KOPT-K1 (cell line): ENCODE measurements at regions not wholly inside any gene's neighbourhood (a gene's known extent, or its start where the extent isn't known, plus 50 kb on each side); places are given as distances from the start of the nearest gene placed in this dataset.
A peak's percentile ranks its signal among the peaks of the same experiment; 100 is the strongest.
"Not testable (repeated sequence)": the region's sequence is repeated elsewhere in the genome, so short reads cannot be mapped to it uniquely, and the experiment has no call there.

Source experiments
- H3K27ac ChIP-seq: fragments of 200-600 bp; sonication (generic); 2 replicates; pipeline ENCODE4 v1.5.1; 2016; ENCODE audit warnings: antibody characterized with exemption, mild to moderate bottlenecking, low read depth, low read length; ENCODE audit not compliant: poor library complexity, severe bottlenecking
- H3K36me3 ChIP-seq: fragments of 200-600 bp; sonication (generic); 2 replicates; pipeline ENCODE4 v1.5.1; 2017; ENCODE audit warnings: antibody characterized with exemption, mild to moderate bottlenecking, low read length, moderate library complexity; ENCODE audit not compliant: insufficient read depth
- H3K9me3 ChIP-seq: fragments of 200-600 bp; sonication (generic); 2 replicates; pipeline ENCODE4 v1.5.1; 2017; ENCODE audit warnings: antibody characterized with exemption, low read length, mild to moderate bottlenecking; ENCODE audit not compliant: insufficient read depth, poor library complexity, severe bottlenecking

DNA sequence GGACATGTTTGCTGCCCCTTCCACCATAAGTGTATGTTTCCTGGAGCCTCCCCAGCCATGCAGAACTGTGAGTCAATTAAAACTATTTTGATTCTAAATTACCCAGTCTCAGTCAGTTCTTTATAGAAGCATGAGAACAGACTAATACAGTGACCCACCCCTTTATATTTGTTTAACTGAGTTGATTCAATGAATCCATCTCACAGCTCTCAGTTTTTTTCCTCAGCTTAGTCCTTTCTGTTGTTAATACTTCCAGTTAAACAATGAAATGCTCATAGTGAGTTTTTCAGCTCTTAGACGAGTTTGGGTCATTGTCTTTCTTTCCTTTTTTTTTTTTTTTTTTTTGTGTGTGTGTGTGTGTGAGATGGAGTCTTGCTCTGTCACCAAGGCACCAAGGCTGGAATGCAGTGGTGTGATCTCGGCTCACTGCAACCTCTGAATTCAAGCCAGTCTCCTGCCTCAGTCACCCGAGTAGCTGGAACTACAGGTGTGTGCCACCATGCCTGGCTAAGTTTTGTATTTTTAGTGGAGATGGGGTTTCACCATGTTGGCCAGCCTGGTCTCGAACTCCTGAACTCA lies 627.4 kb downstream of the SPATA31A7 start:
- H3K36me3 ChIP-seq, H3K9me3 ChIP-seq, H3K27ac ChIP-seq: not testable (repeated sequence)

DNA sequence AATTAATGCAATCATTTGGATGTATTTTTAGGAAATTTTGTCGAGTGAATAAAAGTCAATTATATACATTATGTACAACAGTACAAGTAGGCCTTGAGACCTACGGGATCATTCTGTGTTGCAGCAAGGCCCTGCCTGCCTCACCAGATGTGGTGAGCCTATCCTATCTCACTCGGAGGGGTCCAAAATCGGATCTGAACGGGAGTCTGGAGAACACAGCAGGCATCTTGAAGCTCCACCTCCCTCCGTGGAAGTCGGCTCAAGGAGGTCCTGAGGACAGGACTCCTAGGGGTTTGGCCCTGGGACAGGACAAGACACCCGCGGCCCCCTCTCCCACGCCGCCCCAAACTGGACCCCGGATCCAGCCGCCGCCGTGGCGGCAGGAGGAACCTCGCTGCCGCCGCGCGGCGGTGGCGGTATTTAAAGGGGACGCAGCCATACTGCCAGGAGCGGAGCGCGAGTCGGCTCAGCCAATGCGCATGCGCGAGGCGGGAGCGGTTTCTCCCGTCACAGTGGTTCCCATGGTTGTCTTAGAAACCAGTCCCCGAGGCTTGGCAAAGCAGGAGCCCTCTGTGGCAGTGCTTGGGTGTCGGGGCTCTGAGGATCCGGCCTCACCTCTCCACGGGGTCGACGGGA lies 663.9 kb downstream of the SPATA31A7 start:
- not testable (repeated sequence) for H3K9me3 ChIP-seq

DNA sequence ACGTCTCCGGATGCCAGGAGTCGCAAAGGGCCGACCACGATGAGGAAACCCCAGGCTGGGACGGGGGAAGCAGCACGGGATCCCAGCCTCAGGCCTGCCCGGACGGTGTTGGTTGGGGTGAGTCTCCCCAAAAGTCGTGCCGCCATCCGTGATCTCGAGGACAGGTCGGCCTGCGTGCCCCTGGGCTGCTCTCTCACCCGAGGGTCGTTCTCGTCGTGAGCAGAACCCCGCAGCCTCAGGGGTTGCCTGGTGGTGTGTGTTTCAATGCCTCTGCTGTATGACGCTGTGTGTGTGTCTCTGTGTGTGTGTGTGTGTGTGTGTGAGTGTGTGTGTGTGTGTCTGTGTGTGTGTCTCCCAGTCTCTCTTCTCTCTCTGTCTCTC lies 664.4 kb downstream of the SPATA31A7 start:
- H3K36me3 ChIP-seq, H3K9me3 ChIP-seq: not testable (repeated sequence)
- H3K27ac ChIP-seq = peak overlapping the region; percentile 25

More for the DNA sequence above, 663.9 kb downstream of the SPATA31A7 start:
- H3K27ac ChIP-seq = peak overlapping the region; percentile 25
- H3K36me3 ChIP-seq = not testable (repeated sequence)

DNA sequence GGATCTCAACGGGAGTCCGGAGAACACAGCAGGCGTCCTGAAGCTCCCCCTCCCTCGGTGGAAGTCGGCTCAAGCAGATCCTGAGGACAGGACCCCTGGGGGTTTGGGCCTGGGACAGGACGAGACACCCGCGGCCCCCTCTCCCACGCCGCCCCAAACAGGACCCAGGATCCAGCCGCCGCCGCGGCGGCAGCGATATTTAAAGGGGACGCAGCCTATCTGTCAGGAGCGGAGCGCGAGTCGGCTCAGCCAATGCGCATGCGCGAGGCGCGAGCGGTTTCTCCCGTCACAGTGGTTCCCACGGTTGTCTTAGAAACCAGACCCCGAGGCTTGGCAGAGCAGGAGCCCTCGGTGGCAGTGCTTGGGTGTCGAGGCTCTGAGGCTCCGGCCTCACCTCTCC lies 666.4 kb downstream of the SPATA31A7 start:
- H3K27ac ChIP-seq, H3K9me3 ChIP-seq, H3K36me3 ChIP-seq: not testable (repeated sequence)

DNA sequence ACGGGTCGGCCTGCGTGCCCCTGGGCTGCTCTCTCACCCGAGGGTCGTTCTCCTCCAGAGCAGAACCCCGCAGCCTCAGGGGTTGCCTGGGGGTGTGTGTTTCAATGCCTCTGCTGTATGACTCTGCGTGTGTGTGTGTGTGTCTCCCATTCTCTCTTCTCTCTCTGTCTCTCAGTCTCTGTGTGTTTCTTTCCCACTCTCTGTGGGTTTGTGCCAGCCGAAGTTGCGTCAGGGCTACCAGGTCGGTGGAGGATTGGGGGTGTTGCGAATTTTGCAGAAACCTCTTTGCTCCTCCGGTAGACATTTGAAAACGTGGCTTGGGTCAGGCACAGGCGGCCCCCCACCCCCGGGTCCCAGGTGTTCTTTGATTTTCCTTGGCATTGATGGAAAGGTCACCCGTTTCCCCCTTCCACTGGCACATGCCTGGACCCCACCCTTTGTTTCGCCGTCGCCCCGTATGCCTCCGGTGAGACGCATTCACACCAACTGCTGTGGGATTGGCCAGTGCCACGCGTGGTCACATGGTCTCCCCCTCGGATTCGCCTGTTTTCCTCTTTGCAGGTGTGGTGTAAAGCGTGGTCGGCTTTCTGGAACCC lies 667.1 kb downstream of the SPATA31A7 start:
- H3K27ac ChIP-seq, H3K9me3 ChIP-seq: not testable (repeated sequence)

DNA sequence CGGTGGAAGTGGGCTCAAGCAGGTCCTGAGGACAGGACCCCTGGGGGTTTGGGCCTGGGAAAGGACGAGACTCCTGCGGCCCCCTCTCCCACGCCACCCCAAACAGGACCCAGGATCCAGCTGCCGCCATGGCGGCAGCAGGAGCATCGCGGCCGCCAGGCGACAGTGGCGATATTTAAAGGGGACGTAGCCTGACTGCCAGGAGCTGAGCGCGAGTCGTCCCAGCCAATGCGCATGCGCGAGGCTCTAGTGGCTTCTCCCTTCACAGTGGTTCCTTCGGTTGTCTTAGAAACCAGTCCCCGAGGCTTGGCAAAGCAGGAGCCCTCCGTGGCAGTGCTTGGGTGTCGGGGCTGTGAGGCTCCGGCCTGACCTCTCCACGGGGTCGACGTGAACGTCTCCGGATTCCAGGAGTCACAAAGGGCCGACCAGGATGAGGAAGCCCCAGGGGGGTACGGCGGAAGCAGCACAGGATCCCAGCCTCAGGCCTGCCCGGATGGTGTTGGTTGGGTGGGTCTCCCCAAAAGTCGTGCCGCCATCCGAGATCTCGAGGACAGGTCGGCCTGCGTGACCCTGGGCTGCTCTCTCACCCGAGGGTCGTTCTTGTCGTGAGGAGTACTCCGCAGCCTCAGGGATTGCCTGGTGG lies 668.0 kb downstream of the SPATA31A7 start:
- not testable (repeated sequence) for H3K9me3 ChIP-seq, H3K36me3 ChIP-seq, H3K27ac ChIP-seq

More for the DNA sequence above, 667.1 kb downstream of the SPATA31A7 start:
- H3K36me3 ChIP-seq = not testable (repeated sequence)

DNA sequence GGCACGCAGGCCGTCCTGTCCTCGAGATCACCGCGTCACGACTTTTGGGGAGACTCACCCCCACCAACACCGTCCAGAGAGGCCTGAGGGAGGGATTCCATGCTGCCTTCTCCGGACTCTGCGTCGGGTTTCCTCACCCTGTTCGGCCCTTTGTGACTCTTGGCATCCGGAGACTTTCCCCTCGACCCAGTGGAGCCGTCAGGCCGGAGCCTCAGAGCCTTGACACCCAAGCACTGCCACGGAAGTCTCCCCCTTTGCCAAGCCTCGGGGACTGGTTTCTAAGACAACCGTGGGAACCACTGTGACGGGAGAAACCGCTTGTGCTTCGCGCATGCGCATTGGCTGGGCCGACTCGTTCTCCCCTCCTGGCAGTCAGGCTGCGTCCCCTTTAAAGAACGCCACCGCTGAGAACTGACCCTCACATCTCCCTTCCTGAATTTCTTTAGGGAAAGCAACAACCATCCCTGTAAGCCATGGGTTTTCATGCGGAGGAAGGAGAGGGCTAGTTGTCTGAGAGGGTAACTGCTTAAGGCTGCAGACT lies 672.7 kb downstream of the SPATA31A7 start:
- not testable (repeated sequence) for H3K9me3 ChIP-seq, H3K36me3 ChIP-seq
- H3K27ac ChIP-seq = peak overlapping the region; percentile 28

DNA sequence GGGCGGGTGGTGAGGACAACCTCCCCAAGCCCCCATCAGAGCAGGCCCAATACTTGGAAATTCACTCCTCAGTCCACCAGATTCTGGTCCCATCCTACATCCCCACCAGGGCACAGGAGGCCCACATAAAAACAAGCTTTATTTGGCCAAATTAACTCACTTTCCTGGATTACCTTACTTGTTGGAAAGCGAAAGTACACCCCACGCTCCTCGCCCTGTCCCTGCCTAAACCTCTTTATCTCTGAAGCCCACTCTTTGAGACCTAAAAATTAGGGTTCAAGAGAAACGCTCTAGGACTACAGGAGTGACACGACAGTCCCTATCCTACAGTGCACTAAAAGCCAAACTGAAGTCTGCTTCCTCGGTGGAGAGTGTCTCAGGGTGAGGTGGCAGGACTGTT lies 674.6 kb downstream of the SPATA31A7 start:
- not testable (repeated sequence) for H3K27ac ChIP-seq, H3K36me3 ChIP-seq, H3K9me3 ChIP-seq

DNA sequence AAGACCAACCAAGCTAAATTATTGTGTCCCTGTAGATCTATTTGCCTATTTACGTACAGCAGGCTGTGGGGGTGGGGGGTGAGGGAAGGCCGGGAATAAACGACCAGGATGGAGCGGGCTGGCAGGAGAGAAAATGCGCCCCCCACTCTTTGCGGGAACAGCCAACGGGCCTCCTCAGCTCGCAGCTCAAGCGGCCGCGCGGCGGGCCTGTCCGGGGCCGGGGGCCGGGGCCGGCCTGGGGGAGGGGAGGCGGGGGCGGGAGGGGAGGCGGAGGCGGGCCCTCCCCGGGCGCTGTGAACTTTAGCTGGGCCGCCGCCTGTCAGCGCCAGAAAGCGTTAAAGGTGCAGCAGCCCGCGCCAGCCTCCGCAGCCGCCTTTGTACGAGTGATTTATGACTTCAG lies 679.1 kb downstream of the SPATA31A7 start:
- H3K36me3 ChIP-seq, H3K27ac ChIP-seq, H3K9me3 ChIP-seq: not testable (repeated sequence)

DNA sequence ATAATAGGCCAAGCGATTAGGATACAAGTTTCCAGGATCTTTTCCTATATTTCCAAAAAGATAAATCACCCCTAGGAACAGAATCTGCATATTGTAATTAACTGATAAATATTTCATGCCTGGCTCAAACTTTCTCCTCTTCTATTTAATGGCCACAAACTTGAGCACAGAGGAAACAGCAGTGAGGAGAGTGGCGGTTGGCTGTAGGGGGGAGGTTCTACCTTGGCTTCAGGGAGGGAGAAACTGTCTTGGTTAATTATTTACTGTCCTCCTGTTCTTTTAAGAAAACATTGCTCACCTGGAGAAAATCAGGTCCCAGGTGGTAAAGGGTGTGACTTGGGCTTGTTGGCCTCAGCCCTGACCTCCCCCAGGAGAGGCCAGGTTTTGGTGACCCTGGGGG lies 682.5 kb downstream of the SPATA31A7 start:
- not testable (repeated sequence) for H3K27ac ChIP-seq, H3K36me3 ChIP-seq, H3K9me3 ChIP-seq
